ENCODE measurements at regions not wholly inside any gene's neighbourhood (a gene's known extent, or its start where the extent isn't known, plus 50 kb on each side); places are given as distances from the start of the nearest gene placed in this dataset.

- H3K4ac ChIP-seq (ENCODE audit: low read depth, low read length): no peak overlapping the region
- no peak overlapping the region for H4K91ac ChIP-seq (ENCODE audit: low read depth, low read length)
- H3K18ac ChIP-seq (ENCODE audit: low read length): no peak overlapping the region
- no peak overlapping the region for H2AK5ac ChIP-seq (ENCODE audit: low read length)
- WGBS (ENCODE audit: extremely low coverage, insufficient coverage, insufficient read length): no CpG with 5 or more reads among the region's 6 CpGs
- no peak for DNase-seq
- no peak overlapping the region for H3K4me3 ChIP-seq (ENCODE audit: low read depth, low read length)
- no peak overlapping the region for H3K9ac ChIP-seq (ENCODE audit: low read length)
- H3K27me3 ChIP-seq (ENCODE audit: insufficient read depth, low read length): no peaks in the 10 kb centered on the region
- H2BK5ac ChIP-seq (ENCODE audit: low read depth, low read length, poor library complexity): no peak overlapping the region
- no peak overlapping the region for H4K12ac ChIP-seq (ENCODE audit: low read depth, low read length)
- no peaks in the 10 kb centered on the region for H3K36me3 ChIP-seq (ENCODE audit: control insufficient read depth in 1 of 2, insufficient read depth in 2 of 2, low read length in 2 of 2)
- H3K79me2 ChIP-seq (ENCODE audit: control insufficient read depth, insufficient read depth, low read length, poor library complexity): no peaks in the 10 kb centered on the region
- no peak overlapping the region for H3K23ac ChIP-seq (ENCODE audit: low read length)
- no peak overlapping the region for H3K27ac ChIP-seq (ENCODE audit: low read depth, low read length)
- no peak overlapping the region for H2BK12ac ChIP-seq (ENCODE audit: low read length)
- H4K8ac ChIP-seq (ENCODE audit: low read depth, low read length): no peak overlapping the region
- H2AFZ ChIP-seq (ENCODE audit: insufficient read depth, low read length, poor library complexity): no peak overlapping the region
- no peak overlapping the region for H2BK120ac ChIP-seq (ENCODE audit: insufficient read depth, low read length, poor library complexity)
- no peaks in the 10 kb centered on the region for H3K79me1 ChIP-seq (ENCODE audit: low read length)
- no peak overlapping the region for H3K14ac ChIP-seq (ENCODE audit: low read length)
- H3K4me1 ChIP-seq (ENCODE audit: control insufficient read depth in 1 of 2, insufficient read depth in 2 of 2, low read length in 2 of 2): no peaks in the 10 kb centered on the region
- no peaks in the 10 kb centered on the region for H3K9me3 ChIP-seq (ENCODE audit: insufficient read depth, low read depth, low read length)
- H3K4me2 ChIP-seq (ENCODE audit: low read length): no peak overlapping the region
Observed at GRCh38 chr9:135320331-135320730, 159.3 kb upstream of the PPP1R26 start.

GRCh38 chr9:135320943-135321342 is 158.6 kb upstream of the PPP1R26 start:
- no peak overlapping the region for H3K23ac ChIP-seq (ENCODE audit: low read length)
- no peak overlapping the region for H3K9ac ChIP-seq (ENCODE audit: low read length)
- H3K79me2 ChIP-seq (ENCODE audit: control insufficient read depth, insufficient read depth, low read length, poor library complexity): no peaks in the 10 kb centered on the region
- H3K4me2 ChIP-seq (ENCODE audit: low read length): no peak overlapping the region
- H3K14ac ChIP-seq (ENCODE audit: low read length): no peak overlapping the region
- no peak for DNase-seq
- no CpG with 5 or more reads among the region's 6 CpGs for WGBS (ENCODE audit: extremely low coverage, insufficient coverage, insufficient read length)
- no peak overlapping the region for H3K27ac ChIP-seq (ENCODE audit: low read depth, low read length)
- H2AFZ ChIP-seq (ENCODE audit: insufficient read depth, low read length, poor library complexity): no peak overlapping the region
- H2BK12ac ChIP-seq (ENCODE audit: low read length): no peak overlapping the region
- no peaks in the 10 kb centered on the region for H3K4me1 ChIP-seq (ENCODE audit: control insufficient read depth in 1 of 2, insufficient read depth in 2 of 2, low read length in 2 of 2)
- no peak overlapping the region for H2BK120ac ChIP-seq (ENCODE audit: insufficient read depth, low read length, poor library complexity)
- H3K36me3 ChIP-seq (ENCODE audit: control insufficient read depth in 1 of 2, insufficient read depth in 2 of 2, low read length in 2 of 2): no peaks in the 10 kb centered on the region
- no peaks in the 10 kb centered on the region for H3K27me3 ChIP-seq (ENCODE audit: insufficient read depth, low read length)
- no peak overlapping the region for H4K8ac ChIP-seq (ENCODE audit: low read depth, low read length)
- H3K79me1 ChIP-seq (ENCODE audit: low read length): no peaks in the 10 kb centered on the region
- no peak overlapping the region for H4K91ac ChIP-seq (ENCODE audit: low read depth, low read length)
- no peak overlapping the region for H2BK5ac ChIP-seq (ENCODE audit: low read depth, low read length, poor library complexity)
- no peak overlapping the region for H4K12ac ChIP-seq (ENCODE audit: low read depth, low read length)
- H3K4me3 ChIP-seq (ENCODE audit: low read depth, low read length): no peak overlapping the region
- H3K18ac ChIP-seq (ENCODE audit: low read length): no peak overlapping the region
- H2AK5ac ChIP-seq (ENCODE audit: low read length): no peak overlapping the region
- H3K9me3 ChIP-seq (ENCODE audit: insufficient read depth, low read depth, low read length): no peaks in the 10 kb centered on the region
- no peak overlapping the region for H3K4ac ChIP-seq (ENCODE audit: low read depth, low read length)

GRCh38 chr9:135321580-135321979 is 158.0 kb upstream of the PPP1R26 start:
- no peaks in the 10 kb centered on the region for H3K4me1 ChIP-seq (ENCODE audit: control insufficient read depth in 1 of 2, insufficient read depth in 2 of 2, low read length in 2 of 2)
- no peak overlapping the region for H2AFZ ChIP-seq (ENCODE audit: insufficient read depth, low read length, poor library complexity)
- no peak overlapping the region for H2BK120ac ChIP-seq (ENCODE audit: insufficient read depth, low read length, poor library complexity)
- no peaks in the 10 kb centered on the region for H3K36me3 ChIP-seq (ENCODE audit: control insufficient read depth in 1 of 2, insufficient read depth in 2 of 2, low read length in 2 of 2)
- DNase-seq: no peak
- no peak overlapping the region for H3K9ac ChIP-seq (ENCODE audit: low read length)
- H2AK5ac ChIP-seq (ENCODE audit: low read length): no peak overlapping the region
- H2BK5ac ChIP-seq (ENCODE audit: low read depth, low read length, poor library complexity): no peak overlapping the region
- no peak overlapping the region for H3K4me2 ChIP-seq (ENCODE audit: low read length)
- H2BK12ac ChIP-seq (ENCODE audit: low read length): no peak overlapping the region
- no CpG with 5 or more reads among the region's 4 CpGs for WGBS (ENCODE audit: extremely low coverage, insufficient coverage, insufficient read length)
- no peak overlapping the region for H4K12ac ChIP-seq (ENCODE audit: low read depth, low read length)
- H3K23ac ChIP-seq (ENCODE audit: low read length): no peak overlapping the region
- H3K79me1 ChIP-seq (ENCODE audit: low read length): no peaks in the 10 kb centered on the region
- H3K79me2 ChIP-seq (ENCODE audit: control insufficient read depth, insufficient read depth, low read length, poor library complexity): no peaks in the 10 kb centered on the region
- no peaks in the 10 kb centered on the region for H3K27me3 ChIP-seq (ENCODE audit: insufficient read depth, low read length)
- no peak overlapping the region for H3K27ac ChIP-seq (ENCODE audit: low read depth, low read length)
- H3K18ac ChIP-seq (ENCODE audit: low read length): no peak overlapping the region
- no peak overlapping the region for H3K4ac ChIP-seq (ENCODE audit: low read depth, low read length)
- H4K8ac ChIP-seq (ENCODE audit: low read depth, low read length): no peak overlapping the region
- no peak overlapping the region for H3K14ac ChIP-seq (ENCODE audit: low read length)
- H3K9me3 ChIP-seq (ENCODE audit: insufficient read depth, low read depth, low read length): no peaks in the 10 kb centered on the region
- H3K4me3 ChIP-seq (ENCODE audit: low read depth, low read length): no peak overlapping the region
- no peak overlapping the region for H4K91ac ChIP-seq (ENCODE audit: low read depth, low read length)

- Histone ChIP-seq H3K4ac (ENCODE audit: low read depth, low read length) (no peak overlapping the region), H4K8ac (ENCODE audit: low read depth, low read length) (no peak overlapping the region), H3K23ac (ENCODE audit: low read length) (no peak overlapping the region), H2BK120ac (ENCODE audit: insufficient read depth, low read length, poor library complexity) (no peak overlapping the region), H3K9me3 (ENCODE audit: insufficient read depth, low read depth, low read length) (peaks cover 13% of the 10 kb centered on the region), H3K79me2 (ENCODE audit: control insufficient read depth, insufficient read depth, low read length, poor library complexity) (no peaks in the 10 kb centered on the region), H3K4me2 (ENCODE audit: low read length) (no peak overlapping the region), H3K27ac (ENCODE audit: low read depth, low read length) (no peak overlapping the region), H3K18ac (ENCODE audit: low read length) (no peak overlapping the region), H4K91ac (ENCODE audit: low read depth, low read length) (no peak overlapping the region), H3K36me3 (ENCODE audit: control insufficient read depth in 1 of 2, insufficient read depth in 2 of 2, low read length in 2 of 2) (no peaks in the 10 kb centered on the region), H2AK5ac (ENCODE audit: low read length) (no peak overlapping the region), H3K9ac (ENCODE audit: low read length) (no peak overlapping the region), H2BK5ac (ENCODE audit: low read depth, low read length, poor library complexity) (no peak overlapping the region), H3K4me1 (ENCODE audit: control insufficient read depth in 1 of 2, insufficient read depth in 2 of 2, low read length in 2 of 2) (no peaks in the 10 kb centered on the region), H2BK12ac (ENCODE audit: low read length) (no peak overlapping the region), H2AFZ (ENCODE audit: insufficient read depth, low read length, poor library complexity) (no peak overlapping the region), H3K4me3 (ENCODE audit: low read depth, low read length) (no peak overlapping the region), H3K79me1 (ENCODE audit: low read length) (no peaks in the 10 kb centered on the region), H3K14ac (ENCODE audit: low read length) (no peak overlapping the region), H4K12ac (ENCODE audit: low read depth, low read length) (no peak overlapping the region), H3K27me3 (ENCODE audit: insufficient read depth, low read length) (no peaks in the 10 kb centered on the region)
- no CpG with 5 or more reads among the region's 6 CpGs for WGBS (ENCODE audit: extremely low coverage, insufficient coverage, insufficient read length)
- DNase-seq: no peak
Observed at GRCh38 chr9:135324329-135324728, 155.3 kb upstream of the PPP1R26 start.

Data from trophoblast cell (in vitro differentiated cells and primary cell).